ENCODE measurements at regions not wholly inside any gene's neighbourhood (a gene's known extent, or its start where the extent isn't known, plus 50 kb on each side); places are given as distances from the start of the nearest gene placed in this dataset.

DNA sequence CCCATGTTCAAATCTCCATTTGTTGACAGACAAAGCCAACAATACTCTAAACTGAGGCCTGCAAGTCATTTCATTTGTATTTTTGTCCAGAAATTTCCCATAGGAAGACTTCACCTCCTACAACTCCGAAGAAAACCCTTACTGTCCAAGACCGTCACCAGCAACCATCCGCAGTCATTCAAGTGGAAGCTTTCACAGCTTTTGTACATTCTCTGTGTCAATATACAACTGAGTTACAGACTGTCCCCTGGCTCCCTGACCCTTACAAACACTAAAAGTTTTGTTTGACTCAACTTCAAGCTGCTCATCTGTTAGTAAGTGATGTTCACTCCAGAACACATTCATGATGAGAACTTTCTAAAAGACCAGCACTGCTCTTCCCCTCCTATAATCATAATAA is 210.1 kb downstream of the DEPDC1B start:
- TF ChIP-seq, protein P1, sequence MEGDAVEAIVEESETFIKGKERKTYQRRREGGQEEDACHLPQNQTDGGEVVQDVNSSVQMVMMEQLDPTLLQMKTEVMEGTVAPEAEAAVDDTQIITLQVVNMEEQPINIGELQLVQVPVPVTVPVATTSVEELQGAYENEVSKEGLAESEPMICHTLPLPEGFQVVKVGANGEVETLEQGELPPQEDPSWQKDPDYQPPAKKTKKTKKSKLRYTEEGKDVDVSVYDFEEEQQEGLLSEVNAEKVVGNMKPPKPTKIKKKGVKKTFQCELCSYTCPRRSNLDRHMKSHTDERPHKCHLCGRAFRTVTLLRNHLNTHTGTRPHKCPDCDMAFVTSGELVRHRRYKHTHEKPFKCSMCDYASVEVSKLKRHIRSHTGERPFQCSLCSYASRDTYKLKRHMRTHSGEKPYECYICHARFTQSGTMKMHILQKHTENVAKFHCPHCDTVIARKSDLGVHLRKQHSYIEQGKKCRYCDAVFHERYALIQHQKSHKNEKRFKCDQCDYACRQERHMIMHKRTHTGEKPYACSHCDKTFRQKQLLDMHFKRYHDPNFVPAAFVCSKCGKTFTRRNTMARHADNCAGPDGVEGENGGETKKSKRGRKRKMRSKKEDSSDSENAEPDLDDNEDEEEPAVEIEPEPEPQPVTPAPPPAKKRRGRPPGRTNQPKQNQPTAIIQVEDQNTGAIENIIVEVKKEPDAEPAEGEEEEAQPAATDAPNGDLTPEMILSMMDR (conservative IDR thresholded peaks at IDR 0.05; ENCODE audit: low read depth, low read length) = no peak
- no peak for TF ChIP-seq EZH2 (IDR thresholded peaks at IDR 0.05; ENCODE audit: low read length, unreplicated experiment)
